Epithelial cell of esophagus (primary cell): ENCODE measurements at regions not wholly inside any gene's neighbourhood (a gene's known extent, or its start where the extent isn't known, plus 50 kb on each side); places are given as distances from the start of the nearest gene placed in this dataset.

Experiments
- DNase-seq: peaks from one replicate; pipeline ENCODE4 v3.0.0; 2010; ENCODE audit warnings: low read depth
- H3K4me3 ChIP-seq: 2 replicates; pipeline ENCODE4 v1.5.1; 2011; ENCODE audit warnings: mild to moderate bottlenecking, low read length, control low read depth
- TF ChIP-seq, protein P1 (sequence below): IDR thresholded peaks from 2 replicates; pipeline ENCODE4 v1.5.1; 2011; ENCODE audit warnings: low read depth, mild to moderate bottlenecking, low read length, control low read depth, inconsistent platforms; ENCODE audit not compliant: insufficient read depth; ENCODE audit errors: missing control alignments

DNA sequence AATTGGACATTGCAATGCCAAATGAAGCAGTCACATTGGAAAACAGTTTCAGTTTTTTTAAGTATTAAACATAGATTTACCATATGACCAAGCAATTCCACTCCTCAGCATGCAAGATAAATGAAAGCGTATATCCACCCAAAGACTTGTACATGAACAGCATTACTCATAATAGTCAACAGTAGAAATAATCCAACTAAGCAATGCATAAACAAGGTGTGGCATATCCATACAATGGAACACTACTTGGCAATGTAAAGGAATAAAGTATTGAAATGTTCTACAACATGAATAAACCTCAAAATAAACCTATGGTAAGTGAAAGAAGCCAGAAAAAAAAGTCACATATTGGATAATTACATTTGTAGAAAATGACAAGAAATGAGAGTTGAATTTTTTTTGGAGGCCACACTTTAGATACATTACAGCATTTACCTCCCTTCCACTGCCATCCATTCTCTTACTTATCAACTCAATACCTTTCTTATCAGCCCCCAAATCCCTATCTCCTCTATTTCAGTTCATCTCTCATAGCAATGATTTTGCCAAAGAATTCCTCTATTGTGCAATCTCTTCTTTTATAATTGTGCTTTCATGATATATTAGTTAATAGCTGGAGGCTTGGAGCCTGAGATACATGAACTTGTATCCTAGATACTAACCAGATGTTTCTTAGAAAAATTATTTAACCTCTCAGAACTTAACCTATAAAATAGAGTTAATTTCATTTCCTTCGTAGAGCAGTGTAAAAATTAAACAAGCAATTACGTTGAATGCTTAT is 414.2 kb upstream of the C1orf87 start:
- TF ChIP-seq, protein P1, sequence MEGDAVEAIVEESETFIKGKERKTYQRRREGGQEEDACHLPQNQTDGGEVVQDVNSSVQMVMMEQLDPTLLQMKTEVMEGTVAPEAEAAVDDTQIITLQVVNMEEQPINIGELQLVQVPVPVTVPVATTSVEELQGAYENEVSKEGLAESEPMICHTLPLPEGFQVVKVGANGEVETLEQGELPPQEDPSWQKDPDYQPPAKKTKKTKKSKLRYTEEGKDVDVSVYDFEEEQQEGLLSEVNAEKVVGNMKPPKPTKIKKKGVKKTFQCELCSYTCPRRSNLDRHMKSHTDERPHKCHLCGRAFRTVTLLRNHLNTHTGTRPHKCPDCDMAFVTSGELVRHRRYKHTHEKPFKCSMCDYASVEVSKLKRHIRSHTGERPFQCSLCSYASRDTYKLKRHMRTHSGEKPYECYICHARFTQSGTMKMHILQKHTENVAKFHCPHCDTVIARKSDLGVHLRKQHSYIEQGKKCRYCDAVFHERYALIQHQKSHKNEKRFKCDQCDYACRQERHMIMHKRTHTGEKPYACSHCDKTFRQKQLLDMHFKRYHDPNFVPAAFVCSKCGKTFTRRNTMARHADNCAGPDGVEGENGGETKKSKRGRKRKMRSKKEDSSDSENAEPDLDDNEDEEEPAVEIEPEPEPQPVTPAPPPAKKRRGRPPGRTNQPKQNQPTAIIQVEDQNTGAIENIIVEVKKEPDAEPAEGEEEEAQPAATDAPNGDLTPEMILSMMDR = no peak
- no peak for DNase-seq
- no peak overlapping the region for H3K4me3 ChIP-seq

DNA sequence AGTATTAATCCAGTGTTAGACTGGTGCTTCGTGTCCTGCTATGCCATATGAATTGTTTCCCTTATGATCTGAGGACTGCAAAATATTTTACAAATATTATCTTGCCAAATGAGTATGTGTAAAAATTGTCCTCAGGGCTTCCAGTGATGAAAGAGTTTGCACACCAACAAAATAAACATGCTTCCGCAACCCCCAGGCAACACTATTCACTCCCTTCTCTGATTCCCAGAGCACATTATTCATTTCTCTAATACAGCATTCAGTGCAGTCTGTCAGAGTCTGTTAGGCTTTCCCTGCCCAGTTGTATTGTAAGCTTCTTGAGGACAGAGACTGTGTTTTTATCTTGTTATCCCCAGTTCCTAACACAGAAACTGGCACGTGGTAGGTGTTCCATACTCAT is 409.9 kb upstream of the C1orf87 start:
- peak; percentile 72 for DNase-seq
- H3K4me3 ChIP-seq = no peak overlapping the region
- TF ChIP-seq, protein P1 = no peak

DNA sequence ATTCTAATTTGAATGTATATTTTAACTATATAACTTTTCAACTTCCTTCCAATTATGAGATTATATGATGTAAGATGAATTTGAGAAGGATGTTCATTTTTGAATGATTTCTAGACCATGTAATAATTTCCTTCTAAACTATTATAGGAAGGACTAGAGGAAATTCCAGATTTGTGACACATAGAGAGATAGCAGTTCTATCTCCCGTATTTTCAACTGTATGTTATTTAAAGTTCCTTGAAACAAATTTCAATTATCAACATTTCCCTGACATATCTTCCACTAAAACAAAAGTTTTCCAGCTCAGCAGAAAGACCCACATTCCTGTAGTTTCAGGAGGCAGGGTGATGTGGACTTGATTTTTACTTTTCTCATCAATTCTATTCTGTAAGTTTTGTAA is 396.7 kb upstream of the C1orf87 start:
- DNase-seq = no peak
- TF ChIP-seq, protein P1 = no peak
- no peak overlapping the region for H3K4me3 ChIP-seq

DNA sequence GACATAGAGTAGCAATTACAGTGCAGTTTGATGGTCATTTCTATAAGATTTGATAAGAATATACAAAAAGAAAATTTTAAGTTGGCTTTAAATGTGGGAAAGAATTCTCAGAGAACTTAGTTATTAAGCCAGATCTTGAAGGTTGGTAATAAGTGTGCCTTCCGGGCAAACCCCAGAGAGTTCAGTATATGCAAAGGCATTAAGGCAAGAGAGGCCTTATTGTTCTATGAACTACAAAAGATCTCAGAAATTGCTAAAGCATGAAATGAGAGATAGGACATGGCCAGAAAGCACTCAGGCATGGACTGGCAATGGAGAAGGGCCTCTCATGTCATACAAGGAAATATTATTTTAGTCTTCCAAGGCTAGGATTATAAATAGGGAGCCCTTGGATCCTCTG is 390.2 kb upstream of the C1orf87 start:
- DNase-seq = no peak
- no peak overlapping the region for H3K4me3 ChIP-seq
- TF ChIP-seq, protein P1 = no peak

DNA sequence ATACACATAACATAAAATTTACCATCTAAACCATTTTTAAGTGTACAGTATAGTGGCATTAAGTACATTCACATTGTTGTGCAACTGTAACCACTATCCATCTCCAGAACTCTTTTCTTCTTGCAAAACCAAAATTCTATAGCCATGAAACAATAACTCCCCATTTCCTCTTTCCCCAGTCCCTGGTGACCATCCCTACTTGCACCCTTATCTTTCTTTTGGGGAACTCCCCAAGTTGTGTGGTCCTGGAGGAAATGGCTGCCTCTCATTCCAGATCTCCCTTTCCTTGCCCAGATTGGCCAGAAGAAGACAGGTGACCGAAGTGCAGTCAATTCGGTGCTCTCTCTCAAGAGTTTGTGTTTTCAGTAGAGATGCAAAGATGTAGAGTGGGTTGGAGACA is 389.6 kb upstream of the C1orf87 start:
- TF ChIP-seq, protein P1 = no peak
- DNase-seq = no peak
- no peak overlapping the region for H3K4me3 ChIP-seq

DNA sequence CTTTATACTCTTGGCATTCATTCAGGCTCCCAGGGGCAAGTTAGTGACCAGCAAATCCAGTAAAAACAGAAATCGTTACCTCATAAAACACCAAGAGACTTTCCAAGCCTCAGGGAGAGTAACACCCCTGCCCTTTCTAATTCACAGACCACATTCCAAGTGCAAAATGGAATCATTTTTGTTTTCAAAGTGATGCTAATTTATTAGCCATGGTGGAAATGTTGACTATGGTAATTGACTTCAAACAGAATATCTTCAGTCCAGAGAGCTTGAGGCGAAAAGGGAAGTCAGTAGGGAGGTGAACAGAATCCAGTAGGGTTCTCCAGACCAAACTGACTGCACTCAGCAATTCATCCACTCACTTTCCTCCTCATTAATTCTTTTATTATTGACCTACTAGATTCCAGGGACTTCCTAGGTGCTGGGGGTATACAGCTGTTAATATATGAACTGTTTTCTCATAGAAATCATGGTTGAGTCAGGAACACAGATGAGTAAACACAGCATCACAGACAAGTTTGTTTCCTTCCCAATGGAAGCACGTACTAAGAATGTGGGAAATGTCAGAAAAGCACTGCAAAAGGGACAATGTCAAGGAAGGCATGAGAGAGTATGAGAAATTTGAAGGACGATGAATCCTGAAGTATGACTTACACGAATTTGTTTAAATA is 388.5 kb upstream of the C1orf87 start:
- no peak overlapping the region for H3K4me3 ChIP-seq
- TF ChIP-seq, protein P1 = no peak
- DNase-seq = no peak
